ENCODE measurements at regions not wholly inside any gene's neighbourhood (a gene's known extent, or its start where the extent isn't known, plus 50 kb on each side); places are given as distances from the start of the nearest gene placed in this dataset.

- no peak for DNase-seq
These were observed 49.8 kb upstream of the GJA8 start for GRCh38 chr1:147852706-147853225.

Data from SHP77 (cell line).